Esophagus squamous epithelium (tissue), 5 donors: ENCODE measurements at regions not wholly inside any gene's neighbourhood (a gene's known extent, or its start where the extent isn't known, plus 50 kb on each side); places are given as distances from the start of the nearest gene placed in this dataset.

ENCODE experiments used
- DNase-seq: peaks from one replicate; lab custom pipeline; 2025; lab: John Stamatoyannopoulos, UW
- H3K27ac ChIP-seq, 4 donors: fragments of 200-600 bp; sonication (generic); one replicate each; pipeline ENCODE4 v1.5.1; 2016 to 2019; ENCODE audit warnings: mild to moderate bottlenecking in 1 of 4
- H3K27me3 ChIP-seq, 4 donors: fragments of 200-600 bp; sonication (generic); 1 replicate in 3 of 4; 2 replicates in 1 of 4; pipeline versions ENCODE4 v1.5.1 to v1.6.0; 2017 to 2021; ENCODE audit warnings: antibody characterized with exemption in 1 of 4
- H3K36me3 ChIP-seq, 3 donors: fragments of 200-600 bp; sonication (generic); one replicate each; pipeline ENCODE4 v1.5.1; 2016 to 2019
- H3K4me1 ChIP-seq, 3 donors: fragments of 200-600 bp; sonication (generic); one replicate each; pipeline ENCODE4 v1.5.1; 2017 to 2019
- H3K4me3 ChIP-seq, 4 donors: fragments of 200-600 bp; sonication (generic); 1 replicate in 3 of 4; 2 replicates in 1 of 4; pipeline ENCODE4 v1.5.1; 2016 to 2019; ENCODE audit warnings: mild to moderate bottlenecking in 2 of 4, moderate library complexity in 1 of 4
- H3K9me3 ChIP-seq, 3 donors: fragments of 200-600 bp; sonication (generic); one replicate each; pipeline ENCODE4 v1.5.1; 2016 to 2019
- CTCF ChIP-seq, 6 experiments: fragments of 450-650 bp in 4 of 6; fragments of 200-600 bp in 2 of 6; sonication (generic) in 2 of 6; IDR thresholded peaks; one replicate each; pipeline ENCODE4 v1.5.1; 2016 to 2019; ENCODE audit warnings: antibody characterized with exemption in 6 of 6, mild to moderate bottlenecking in 4 of 6, moderate library complexity in 4 of 6
- POLR2A ChIP-seq, 4 donors: fragments of 450-650 bp; IDR thresholded peaks; one replicate each; pipeline ENCODE4 v1.6.1; 2017; ENCODE audit warnings: antibody characterized with exemption in 4 of 4, mild to moderate bottlenecking in 4 of 4, moderate library complexity in 3 of 4
- WGBS, 2 donors: methylation state at CpG; one replicate each; pipeline ENCODE4 v1.1.5; 2018; 5-methylcytosine and 5-hydroxymethylcytosine counted together
- intact Hi-C: fragments of 100-400 bp; cut with DNase I; formaldehyde crosslinking; loops from one replicate; pipeline ENCODE4 v1.15.0; 2022
- donor health status: DM: yes; HTN: yes; CAD: no.

- Histone ChIP-seq H3K27me3 (no peaks in the 10 kb centered on the region), H3K36me3 (no peaks in the 10 kb centered on the region), H3K4me3 (no peak overlapping the region), H3K9me3 (no peaks in the 10 kb centered on the region), H3K4me1 (no peaks in the 10 kb centered on the region), H3K27ac (no peak overlapping the region)
- DNase-seq, result no peak
- no peak for TF ChIP-seq CTCF (IDR thresholded peaks at IDR 0.05)
- intact Hi-C loops, result no loop called here
- WGBS, 2 donors, result 55 to 63% methylated on average over 7 of the region's 7 CpGs
These were observed 355.9 kb downstream of the RSL24D1 start for GRCh38 chr15:54840621-54841398.

- no peak overlapping the region for H3K27ac ChIP-seq
- no peaks in the 10 kb centered on the region for H3K27me3 ChIP-seq
- no peak overlapping the region for H3K4me3 ChIP-seq
- H3K9me3 ChIP-seq, result no peaks in the 10 kb centered on the region
- TF ChIP-seq CTCF (IDR thresholded peaks at IDR 0.05), result no peak
- no peak for TF ChIP-seq POLR2A (IDR thresholded peaks at IDR 0.05)
- 43 to 45% methylated on average over 2 of the region's 2 CpGs for WGBS, 2 donors
- intact Hi-C loops, result no loop called here
- no peaks in the 10 kb centered on the region for H3K4me1 ChIP-seq
- H3K36me3 ChIP-seq, result no peaks in the 10 kb centered on the region
- DNase-seq, result no peak
These were observed 357.4 kb downstream of the RSL24D1 start for GRCh38 chr15:54839379-54839778.

- no peaks in the 10 kb centered on the region for H3K27me3 ChIP-seq
- no peak overlapping the region for H3K4me3 ChIP-seq
- no peak for DNase-seq
- no peak for TF ChIP-seq POLR2A (IDR thresholded peaks at IDR 0.05)
- no peak for TF ChIP-seq CTCF (IDR thresholded peaks at IDR 0.05)
- H3K4me1 ChIP-seq, result no peaks in the 10 kb centered on the region
- WGBS, 2 donors, result 55 to 56% methylated on average over 5 of the region's 5 CpGs
- no peaks in the 10 kb centered on the region for H3K36me3 ChIP-seq
- intact Hi-C loops, result no loop called here
- no peaks in the 10 kb centered on the region for H3K9me3 ChIP-seq
- H3K27ac ChIP-seq, result no peak overlapping the region
These were observed 360.5 kb downstream of the RSL24D1 start for GRCh38 chr15:54836052-54836795.

GRCh38 chr15:54829821-54830220 is 366.9 kb downstream of the RSL24D1 start:
- Histone ChIP-seq H3K4me1 (no peaks in the 10 kb centered on the region), H3K27ac (no peak overlapping the region), H3K36me3 (no peaks in the 10 kb centered on the region), H3K9me3 (peaks cover 0 to 4% (median 0%) of the 10 kb centered on the region in 3 donors), H3K27me3 (no peaks in the 10 kb centered on the region), H3K4me3 (no peak overlapping the region)
- intact Hi-C loops, result no loop called here
- no peak for DNase-seq
- no peak for TF ChIP-seq CTCF (IDR thresholded peaks at IDR 0.05)
- TF ChIP-seq POLR2A (IDR thresholded peaks at IDR 0.05), result no peak
- WGBS, 2 donors, result 19 to 37% methylated on average over 1 of the region's 1 CpG

GRCh38 chr15:54820811-54821210 is 375.9 kb downstream of the RSL24D1 start:
- Histone ChIP-seq H3K27ac (no peak overlapping the region), H3K4me1 (no peaks in the 10 kb centered on the region), H3K4me3 (no peak overlapping the region), H3K27me3 (no peaks in the 10 kb centered on the region), H3K36me3 (no peaks in the 10 kb centered on the region), H3K9me3 (peaks cover 0 to 4% (median 0%) of the 10 kb centered on the region in 3 donors)
- no peak for DNase-seq
- no peak for TF ChIP-seq POLR2A (IDR thresholded peaks at IDR 0.05)
- TF ChIP-seq CTCF (IDR thresholded peaks at IDR 0.05), result no peak
- WGBS, 2 donors, result 71 to 82% methylated on average over 5 of the region's 5 CpGs
- intact Hi-C loops, result no loop called here
